NCI-H82 treated with DMSO at 0.1 percent for 48 hours (cell line): ENCODE measurements at regions not wholly inside any gene's neighbourhood (a gene's known extent, or its start where the extent isn't known, plus 50 kb on each side); places are given as distances from the start of the nearest gene placed in this dataset.
"Not testable (repeated sequence)": the region's sequence is repeated elsewhere in the genome, so short reads cannot be mapped to it uniquely, and the experiment has no call there.

Experiments used
- DNase-seq: peaks from one replicate; lab custom pipeline; 2025; ENCODE audit not compliant: unreplicated experiment; lab: John Stamatoyannopoulos, UW

GRCh38 chr1:55309786-55310504 lies 94.8 kb upstream of the USP24 start:
- no peak for DNase-seq

DNA sequence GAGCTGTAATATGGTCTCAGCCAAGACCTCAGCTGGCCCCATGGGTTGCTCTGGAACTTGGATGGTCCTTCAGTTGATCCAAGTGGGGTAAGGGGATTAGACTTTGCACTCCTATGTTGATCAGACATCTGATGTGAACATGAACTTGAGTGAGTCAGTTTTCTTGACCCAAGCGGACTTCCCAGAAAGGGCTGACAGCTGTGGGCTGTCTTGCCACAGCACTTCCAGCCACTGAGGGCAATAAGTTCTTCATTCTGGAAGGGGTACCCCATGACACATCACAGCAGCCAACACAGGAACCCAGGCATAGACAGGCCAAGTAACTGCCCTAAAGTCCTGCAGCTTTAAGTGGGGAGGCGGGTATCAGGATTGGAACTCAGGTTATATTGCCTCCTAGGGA lies 93.9 kb upstream of the USP24 start:
- DNase-seq: no peak

DNA sequence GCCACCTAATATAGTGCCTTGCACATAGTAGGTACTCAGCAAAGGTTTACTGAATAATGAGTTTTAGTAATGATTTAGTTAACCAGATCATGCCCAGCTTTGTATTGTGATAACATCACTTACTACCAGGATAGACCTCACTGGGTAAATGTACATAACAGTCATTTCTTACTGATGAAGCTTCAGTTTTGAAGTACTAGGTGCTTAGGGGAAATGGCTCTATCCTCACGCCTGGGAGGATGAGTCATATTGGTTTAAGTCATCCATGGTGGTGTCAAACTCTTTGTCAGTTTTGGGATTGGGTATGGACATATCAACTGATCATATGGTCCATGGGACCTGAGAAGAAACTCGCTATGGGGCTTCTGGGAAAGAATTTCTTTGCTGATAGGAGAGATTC lies 90.6 kb upstream of the USP24 start:
- no peak for DNase-seq

DNA sequence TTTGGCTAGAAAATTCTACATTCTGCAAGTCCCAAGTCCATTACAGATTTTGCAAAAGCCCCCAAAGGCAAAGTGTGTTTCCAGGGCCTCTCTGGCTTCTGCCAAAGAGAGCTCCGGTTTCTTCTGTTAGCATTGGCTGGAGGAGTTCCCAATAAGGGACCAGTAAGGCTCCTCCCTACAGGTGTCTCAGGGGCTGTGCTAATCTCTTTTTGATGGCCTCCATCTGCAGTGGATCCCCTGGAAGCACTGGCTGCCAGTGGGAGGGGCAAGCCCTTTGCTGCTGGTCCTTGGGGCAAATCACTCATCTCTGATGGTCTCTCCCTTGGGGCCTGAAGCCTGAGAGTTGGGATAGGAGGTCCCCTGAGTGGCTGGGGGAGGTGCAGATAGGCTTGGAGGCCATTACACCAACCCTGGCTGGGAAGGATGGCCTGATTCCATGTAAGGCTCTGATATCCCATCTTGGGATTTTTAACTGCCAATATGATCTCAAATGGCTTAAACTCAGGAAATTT lies 89.1 kb upstream of the USP24 start:
- DNase-seq: peak; percentile 8

- DNase-seq: no peak
Measured at GRCh38 chr1:55302972-55303371, 87.8 kb upstream of the USP24 start.

DNA sequence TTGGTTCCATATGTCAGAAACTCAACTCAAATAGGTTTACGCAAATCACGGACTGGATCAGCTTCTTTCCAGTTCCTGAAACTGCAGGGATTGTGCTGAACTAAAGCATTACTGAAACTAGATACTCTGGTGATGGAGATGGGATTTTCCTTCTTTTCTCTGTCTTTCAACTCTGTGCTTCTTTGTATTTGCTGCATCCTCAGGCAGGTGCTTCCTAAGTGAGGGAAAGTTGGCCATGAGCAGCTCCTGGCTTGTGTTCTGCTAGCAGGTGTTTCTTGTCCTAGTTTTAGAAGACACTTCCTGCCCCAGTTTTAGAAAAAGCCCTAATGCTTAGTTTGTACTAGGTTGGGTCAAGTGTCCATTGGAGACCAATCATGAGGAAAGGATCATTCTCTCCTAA lies 86.7 kb upstream of the USP24 start:
- no peak for DNase-seq

GRCh38 chr1:55300975-55301374 lies 85.8 kb upstream of the USP24 start:
- no peak for DNase-seq

GRCh38 chr1:55298167-55298894 lies 83.2 kb upstream of the USP24 start:
- DNase-seq: no peak

- DNase-seq: not testable (repeated sequence)
Measured at GRCh38 chr1:55296247-55296646, 81.1 kb upstream of the USP24 start.

GRCh38 chr1:55289614-55290013 lies 74.5 kb upstream of the USP24 start:
- no peak for DNase-seq

- no peak for DNase-seq
Measured at GRCh38 chr1:55289042-55289441, 73.9 kb upstream of the USP24 start.

DNA sequence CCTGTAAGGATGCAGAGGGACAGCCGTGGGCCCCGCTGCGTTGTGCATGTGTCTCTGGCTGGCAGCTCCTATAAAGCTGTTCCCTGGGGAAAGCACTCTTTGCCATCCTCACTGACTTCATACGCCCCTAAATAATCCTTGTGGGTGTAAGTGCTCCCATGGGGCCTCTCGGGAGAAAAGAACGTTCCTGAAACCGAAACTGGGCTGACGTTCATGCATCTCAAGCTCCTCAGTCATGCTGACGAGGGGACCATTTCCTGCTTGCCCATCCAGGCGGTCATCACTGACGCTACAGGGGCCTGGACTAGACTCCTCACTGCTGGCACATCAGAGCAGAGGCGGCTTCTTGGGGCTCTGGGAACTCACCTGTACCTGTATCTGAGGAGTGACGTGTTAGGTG lies 73.1 kb upstream of the USP24 start:
- DNase-seq: no peak

DNA sequence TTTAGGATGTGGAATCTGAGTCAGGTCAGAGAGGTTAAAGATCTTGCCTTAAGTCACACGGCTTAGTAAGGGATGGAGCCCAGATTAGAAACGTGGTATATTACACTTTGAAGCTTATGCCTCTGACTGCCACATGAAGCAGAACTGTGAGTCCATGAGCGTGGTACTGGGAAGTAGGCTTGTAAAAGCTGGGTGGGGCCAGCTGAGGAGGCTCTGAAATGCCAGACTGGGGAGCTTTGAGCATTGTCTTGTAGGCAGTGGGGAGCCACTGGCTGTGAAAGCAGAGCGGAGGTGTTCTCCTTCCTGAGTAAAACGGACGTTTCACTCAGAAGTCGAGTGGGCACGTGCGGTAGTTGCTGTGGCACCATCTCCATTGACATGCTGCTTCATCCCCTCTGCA lies 72.6 kb upstream of the USP24 start:
- peak; percentile 84 for DNase-seq

GRCh38 chr1:55286856-55287602 lies 71.9 kb upstream of the USP24 start:
- no peak for DNase-seq

GRCh38 chr1:55285834-55286233 lies 70.7 kb upstream of the USP24 start:
- no peak for DNase-seq

DNA sequence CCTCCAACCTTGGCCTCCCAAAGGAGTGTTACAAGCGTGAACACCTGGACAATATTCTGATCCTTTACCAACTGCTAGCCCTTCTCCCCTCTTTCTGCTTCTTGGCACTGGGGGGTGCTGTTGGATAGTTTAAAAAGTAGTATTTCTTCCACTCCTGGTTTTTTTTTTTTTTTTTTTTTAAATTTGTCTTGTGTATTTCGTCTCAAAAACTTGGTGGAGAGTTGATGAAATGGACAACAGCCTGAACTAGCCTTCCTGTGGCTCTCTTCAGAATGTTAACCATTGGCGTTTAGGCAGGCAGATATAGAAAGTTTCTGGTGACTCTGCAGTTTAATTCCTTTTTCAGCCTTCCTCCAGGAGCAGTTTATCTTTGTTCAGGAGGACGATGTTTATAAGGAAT lies 69.7 kb upstream of the USP24 start:
- peak; percentile 25 for DNase-seq

- DNase-seq: no peak
Measured at GRCh38 chr1:55282058-55282457, 66.9 kb upstream of the USP24 start.

DNA sequence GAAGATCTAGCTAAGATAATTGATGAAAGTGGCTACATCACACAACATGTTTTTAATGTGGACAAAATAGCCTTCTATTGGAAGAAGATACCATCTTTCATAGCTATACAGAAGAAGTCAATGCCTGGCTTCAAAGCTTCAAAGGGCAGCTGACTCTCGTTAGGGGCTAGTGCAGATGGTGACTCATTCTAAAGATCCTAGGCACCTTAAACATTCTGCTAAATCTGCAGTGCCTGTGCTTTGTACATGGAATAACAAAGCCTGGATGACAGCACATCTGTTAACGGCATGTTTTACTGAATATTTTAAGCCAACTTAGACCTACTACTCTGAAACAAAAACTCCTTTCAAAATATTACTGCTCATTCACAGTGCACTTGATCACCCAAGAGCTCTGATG lies 65.6 kb upstream of the USP24 start:
- no peak for DNase-seq

DNA sequence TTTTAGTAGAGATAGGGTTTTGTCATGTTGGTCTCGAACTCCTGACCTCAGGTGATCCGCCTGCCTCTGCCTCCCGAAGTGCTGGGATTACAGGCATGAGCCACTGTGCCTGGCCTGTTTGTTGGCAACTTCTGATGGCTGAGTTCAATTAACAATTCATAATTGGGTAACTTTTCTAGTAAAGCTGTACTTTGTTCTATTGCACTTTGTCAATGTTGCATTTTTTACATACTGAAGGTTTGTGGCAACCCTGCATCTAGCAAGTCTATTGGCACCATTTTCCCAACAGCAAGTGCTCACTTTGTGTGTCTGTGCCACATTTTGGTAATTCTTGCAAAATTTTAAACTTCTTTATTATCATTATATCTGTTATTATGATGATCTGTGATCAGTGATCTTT lies 64.5 kb upstream of the USP24 start:
- DNase-seq: no peak

GRCh38 chr1:55278378-55278777 lies 63.2 kb upstream of the USP24 start:
- DNase-seq: no peak

GRCh38 chr1:55277377-55278130 lies 62.4 kb upstream of the USP24 start:
- peak; percentile 69 for DNase-seq
